K562 (cell line): ENCODE measurements at regions not wholly inside any gene's neighbourhood (a gene's known extent, or its start where the extent isn't known, plus 50 kb on each side); places are given as distances from the start of the nearest gene placed in this dataset.
A peak's percentile ranks its signal among the peaks of the same experiment; 100 is the strongest.

Experiments
- CCAR2 ChIP-seq: fragments of 200-400 bp; formaldehyde crosslinking; IDR thresholded peaks from 2 replicates; pipeline ENCODE4 v1.6.1; 2017; ENCODE audit warnings: mild to moderate bottlenecking, low read depth, low read length
- CREM ChIP-seq: IDR thresholded peaks from 2 replicates; pipeline ENCODE4 v1.6.1; 2014; ENCODE audit warnings: antibody characterized with exemption, low read depth
- ELF1 ChIP-seq: fragments of 200-800 bp; sonication (Bioruptor generic); IDR thresholded peaks from 2 replicates; pipeline ENCODE4 v1.6.1; 2016; ENCODE audit warnings: missing genetic modification characterization, missing compliant biosample characterization
- FOXP1 ChIP-seq: sonication (generic); formaldehyde crosslinking; IDR thresholded peaks from 2 replicates; pipeline ENCODE4 v1.8.0; 2022; ENCODE audit warnings: mild to moderate bottlenecking, missing genetic modification reagents
- IRF2 ChIP-seq: sonication (generic); formaldehyde crosslinking; IDR thresholded peaks from 2 replicates; pipeline ENCODE4 v1.8.1; 2022; ENCODE audit warnings: mild to moderate bottlenecking, missing genetic modification reagents
- KDM1A ChIP-seq, 2 experiments: fragments of 450-650 bp; IDR thresholded peaks; 2 replicates each; pipeline ENCODE4 v1.6.1; 2016; ENCODE audit warnings: mild to moderate bottlenecking in 2 of 2
- KLF13 ChIP-seq: fragments of 450-650 bp; IDR thresholded peaks from 2 replicates; pipeline ENCODE4 v1.6.1; 2016; ENCODE audit warnings: missing genetic modification characterization, low read depth, mild to moderate bottlenecking, missing compliant biosample characterization, moderate library complexity, borderline replicate concordance
- MIER1 ChIP-seq: fragments of 450-650 bp; IDR thresholded peaks from 2 replicates; pipeline ENCODE4 v1.6.1; 2016; ENCODE audit warnings: antibody characterized with exemption, mild to moderate bottlenecking, low read depth
- NFE2 ChIP-seq: IDR thresholded peaks from 2 replicates; pipeline ENCODE4 v1.6.1; 2014; ENCODE audit warnings: antibody characterized with exemption, low read depth
- SRSF1 ChIP-seq: fragments of 200-400 bp; formaldehyde crosslinking; IDR thresholded peaks from 2 replicates; pipeline ENCODE4 v1.6.1; 2017; ENCODE audit warnings: mild to moderate bottlenecking, low read depth, low read length, moderate library complexity
- SUPT5H ChIP-seq: fragments of 450-650 bp; IDR thresholded peaks from 2 replicates; pipeline ENCODE4 v1.6.1; 2016
- ZNF165 ChIP-seq: fragments of 250-450 bp; sonication (Bioruptor Pico); IDR thresholded peaks from 2 replicates; pipeline ENCODE4 v1.4.0; 2020; ENCODE audit warnings: borderline replicate concordance
- ZNF282 ChIP-seq: sonication (generic); formaldehyde crosslinking; IDR thresholded peaks from 2 replicates; pipeline ENCODE4 v1.8.1; 2023; ENCODE audit warnings: missing genetic modification reagents
- ZNF586 ChIP-seq: fragments of 450-650 bp; formaldehyde crosslinking; conservative IDR thresholded peaks from 2 replicates; pipeline ENCODE4 v1.4.0; 2020; ENCODE audit warnings: mild to moderate bottlenecking, moderate library complexity
- TF ChIP-seq, protein P1 (sequence below): sonication (generic); formaldehyde crosslinking; IDR thresholded peaks from 2 replicates; pipeline ENCODE4 v1.8.0; 2023; ENCODE audit warnings: mild to moderate bottlenecking, missing genetic modification reagents

DNA sequence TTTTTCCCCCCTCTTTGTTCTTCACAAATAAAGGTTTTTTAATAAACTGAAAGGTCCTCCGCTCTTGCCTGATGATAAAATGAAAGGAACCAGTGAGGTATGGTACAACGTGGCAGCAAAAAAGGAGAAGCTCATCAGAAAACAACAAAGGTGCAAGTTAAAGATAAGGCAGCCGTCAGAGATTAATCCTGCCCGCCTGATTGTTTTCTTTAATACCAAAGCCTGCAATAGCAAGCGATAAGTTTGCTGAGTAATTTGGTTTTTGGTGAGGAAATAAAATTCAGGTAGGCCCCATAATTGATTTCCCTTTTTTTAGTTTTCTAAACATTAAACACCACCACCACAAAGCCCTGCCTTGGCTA lies 177.9 kb downstream of the MBOAT1 start (continued):
- TF ChIP-seq, protein P1, sequence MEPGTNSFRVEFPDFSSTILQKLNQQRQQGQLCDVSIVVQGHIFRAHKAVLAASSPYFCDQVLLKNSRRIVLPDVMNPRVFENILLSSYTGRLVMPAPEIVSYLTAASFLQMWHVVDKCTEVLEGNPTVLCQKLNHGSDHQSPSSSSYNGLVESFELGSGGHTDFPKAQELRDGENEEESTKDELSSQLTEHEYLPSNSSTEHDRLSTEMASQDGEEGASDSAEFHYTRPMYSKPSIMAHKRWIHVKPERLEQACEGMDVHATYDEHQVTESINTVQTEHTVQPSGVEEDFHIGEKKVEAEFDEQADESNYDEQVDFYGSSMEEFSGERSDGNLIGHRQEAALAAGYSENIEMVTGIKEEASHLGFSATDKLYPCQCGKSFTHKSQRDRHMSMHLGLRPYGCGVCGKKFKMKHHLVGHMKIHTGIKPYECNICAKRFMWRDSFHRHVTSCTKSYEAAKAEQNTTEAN, result no peak
- TF ChIP-seq NFE2 (peak; percentile 66), FOXP1 (no peak), KDM1A (IDR thresholded peaks at IDR 0.05) (peak; percentile 9 to 44; a peak in 2 of 4 replicates), CCAR2 (no peak), SRSF1 (no peak), CREM (0 out of 2 replicates have a peak, but pooled peaks have one; percentile 3), SUPT5H (no peak), IRF2 (no peak), KLF13 (tag) (no peak), ZNF586 (CRISPR knock-in tag) (no peak), MIER1 (no peak), ZNF282 (CRISPR knock-in tag) (no peak), ZNF165 (CRISPR knock-in tag) (no peak), ELF1 (tag) (no peak)
- TF ChIP-seq, all 486 proteins: peak for 56
